Sigmoid colon (tissue), 6 donors: ENCODE measurements at regions not wholly inside any gene's neighbourhood (a gene's known extent, or its start where the extent isn't known, plus 50 kb on each side); places are given as distances from the start of the nearest gene placed in this dataset.

Experiments used
- DNase-seq: peaks from one replicate; pipeline ENCODE4 v3.0.0-alpha.2; 2019
- H3K27ac ChIP-seq, 4 donors: fragments of 200-600 bp; sonication (generic); one replicate each; pipeline ENCODE4 v1.5.1; 2016 to 2019; ENCODE audit warnings: mild to moderate bottlenecking in 1 of 4
- H3K27me3 ChIP-seq, 3 donors: fragments of 200-600 bp; sonication (generic); one replicate each; pipeline ENCODE4 v1.5.1; 2019; ENCODE audit warnings: mild to moderate bottlenecking in 1 of 3
- H3K36me3 ChIP-seq, 4 donors: fragments of 200-600 bp; sonication (generic); one replicate each; pipeline ENCODE4 v1.5.1; 2016 to 2019
- H3K4me1 ChIP-seq, 4 donors: fragments of 200-600 bp; sonication (generic); one replicate each; pipeline ENCODE4 v1.5.1; 2017 to 2019
- H3K4me3 ChIP-seq, 4 donors: fragments of 200-600 bp; sonication (generic); one replicate each; pipeline ENCODE4 v1.5.1; 2017 to 2019; ENCODE audit warnings: mild to moderate bottlenecking in 2 of 4, moderate library complexity in 1 of 4
- H3K9me3 ChIP-seq, 4 donors: fragments of 200-600 bp in 3 of 4; sonication (generic) in 3 of 4; one replicate each; pipeline versions ENCODE4 v1.5.1 to v1.6.1; 2013 to 2019
- EP300 ChIP-seq, 4 donors: sonication (generic); formaldehyde crosslinking; IDR thresholded peaks; one replicate each; pipeline ENCODE4 v1.6.1; 2017; ENCODE audit warnings: antibody characterized with exemption in 4 of 4
- POLR2A ChIP-seq, 2 donors: fragments of 450-650 bp; IDR thresholded peaks; one replicate each; pipeline ENCODE4 v1.6.1; 2016; ENCODE audit warnings: antibody characterized with exemption in 2 of 2, mild to moderate bottlenecking in 2 of 2, moderate library complexity in 2 of 2
- POLR2AphosphoS5 ChIP-seq, 4 donors: sonication (generic); formaldehyde crosslinking; IDR thresholded peaks; one replicate each; pipeline ENCODE4 v1.6.1; 2017; ENCODE audit warnings: antibody characterized with exemption in 4 of 4
- WGBS, 2 donors: extraction: QIAGEN DNeasy Blood & Tissue Kit; methylation state at CpG; one replicate each; pipeline ENCODE4 v1.1.7; 2013; 5-methylcytosine and 5-hydroxymethylcytosine counted together
- intact Hi-C: fragments of 100-400 bp; cut with DNase I; formaldehyde crosslinking; loops from one replicate; pipeline ENCODE4 v1.15.1; 2023
- TF ChIP-seq, protein P1 (sequence below), 4 experiments: fragments of 450-650 bp in 3 of 4; fragments of 200-600 bp in 1 of 4; IDR thresholded peaks; one replicate each; pipeline ENCODE4 v1.5.1; 2016 to 2019; ENCODE audit warnings: antibody characterized with exemption in 4 of 4, mild to moderate bottlenecking in 3 of 4, moderate library complexity in 2 of 4
- donor health status: healthy with polysubstance abuse.
- donor health status: healthy.

GRCh38 chr9:119955276-119955675 lies 586.0 kb upstream of the BRINP1 start:
- peak overlapping the region in 2 of 4 donors; percentile 22 to 54 for H3K27ac ChIP-seq
- H3K9me3 ChIP-seq, result no peaks in the 10 kb centered on the region
- TF ChIP-seq POLR2A (IDR thresholded peaks at IDR 0.05) (no peak), POLR2AphosphoS5 (IDR thresholded peaks at IDR 0.05) (no peak), EP300 (IDR thresholded peaks at IDR 0.05) (no peak)
- TF ChIP-seq, protein P1, sequence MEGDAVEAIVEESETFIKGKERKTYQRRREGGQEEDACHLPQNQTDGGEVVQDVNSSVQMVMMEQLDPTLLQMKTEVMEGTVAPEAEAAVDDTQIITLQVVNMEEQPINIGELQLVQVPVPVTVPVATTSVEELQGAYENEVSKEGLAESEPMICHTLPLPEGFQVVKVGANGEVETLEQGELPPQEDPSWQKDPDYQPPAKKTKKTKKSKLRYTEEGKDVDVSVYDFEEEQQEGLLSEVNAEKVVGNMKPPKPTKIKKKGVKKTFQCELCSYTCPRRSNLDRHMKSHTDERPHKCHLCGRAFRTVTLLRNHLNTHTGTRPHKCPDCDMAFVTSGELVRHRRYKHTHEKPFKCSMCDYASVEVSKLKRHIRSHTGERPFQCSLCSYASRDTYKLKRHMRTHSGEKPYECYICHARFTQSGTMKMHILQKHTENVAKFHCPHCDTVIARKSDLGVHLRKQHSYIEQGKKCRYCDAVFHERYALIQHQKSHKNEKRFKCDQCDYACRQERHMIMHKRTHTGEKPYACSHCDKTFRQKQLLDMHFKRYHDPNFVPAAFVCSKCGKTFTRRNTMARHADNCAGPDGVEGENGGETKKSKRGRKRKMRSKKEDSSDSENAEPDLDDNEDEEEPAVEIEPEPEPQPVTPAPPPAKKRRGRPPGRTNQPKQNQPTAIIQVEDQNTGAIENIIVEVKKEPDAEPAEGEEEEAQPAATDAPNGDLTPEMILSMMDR (IDR thresholded peaks at IDR 0.05), result no peak
- peaks cover 0 to 36% (median 21%) of the 10 kb centered on the region in 4 donors for H3K4me1 ChIP-seq
- no peaks in the 10 kb centered on the region for H3K27me3 ChIP-seq
- no peak for DNase-seq
- intact Hi-C loops, result no loop called here
- no peaks in the 10 kb centered on the region for H3K36me3 ChIP-seq
- no peak overlapping the region for H3K4me3 ChIP-seq
- 37 to 55% methylated on average over 3 of the region's 3 CpGs for WGBS, 2 donors

DNA sequence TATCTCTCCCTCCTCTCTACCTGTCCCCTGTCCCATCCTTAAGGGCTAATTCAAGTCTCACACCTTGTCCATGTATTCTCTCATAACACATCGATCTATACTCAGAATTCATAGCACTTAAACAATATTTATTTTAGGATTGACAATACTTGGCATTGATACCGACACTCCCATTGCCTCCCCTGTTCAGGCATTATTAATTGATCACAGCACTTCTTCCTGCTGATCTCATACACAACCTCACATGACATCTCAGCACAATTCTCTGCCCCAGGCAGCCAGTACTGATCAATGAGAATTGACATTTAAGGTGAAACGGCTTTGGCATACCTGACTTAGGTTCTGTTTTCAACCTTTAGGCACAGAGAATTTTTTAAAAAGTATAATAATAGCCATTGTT lies 582.4 kb upstream of the BRINP1 start:
- DNase-seq, result no peak
- WGBS, 2 donors, result 57 to 77% methylated on average over 3 of the region's 3 CpGs
- Histone ChIP-seq H3K27me3 (no peaks in the 10 kb centered on the region), H3K9me3 (no peaks in the 10 kb centered on the region), H3K4me3 (no peak overlapping the region), H3K4me1 (peaks cover 0 to 29% (median 15%) of the 10 kb centered on the region in 4 donors), H3K36me3 (no peaks in the 10 kb centered on the region), H3K27ac (peak overlapping the region in 1 of 4 donors; percentile 1)
- intact Hi-C loops, result no loop called here
- TF ChIP-seq POLR2AphosphoS5 (IDR thresholded peaks at IDR 0.05), result no peak
- TF ChIP-seq EP300 (IDR thresholded peaks at IDR 0.05), result no peak

DNA sequence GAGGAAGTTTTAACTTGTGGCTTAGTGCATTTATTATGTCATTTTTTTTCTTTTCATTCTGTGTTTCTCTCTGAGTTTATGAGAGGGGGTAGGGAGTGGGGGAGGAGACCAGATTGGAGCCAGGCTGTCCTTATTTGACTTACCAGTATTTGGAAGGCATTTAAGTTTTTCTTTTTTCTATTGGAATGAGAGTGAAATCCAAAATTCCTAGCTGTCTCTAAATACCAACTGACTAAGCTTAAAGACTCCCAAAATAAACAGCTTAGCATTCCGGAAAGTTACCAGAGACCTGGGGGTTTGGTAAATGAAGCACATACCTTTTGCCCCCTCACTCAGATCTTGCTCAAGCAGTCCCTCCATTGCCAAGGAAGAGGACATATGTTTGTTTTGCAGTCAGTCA lies 581.9 kb upstream of the BRINP1 start:
- Histone ChIP-seq H3K36me3 (no peaks in the 10 kb centered on the region), H3K4me1 (peaks cover 0 to 24% (median 11%) of the 10 kb centered on the region in 4 donors), H3K27ac (peak overlapping the region in 1 of 4 donors; percentile 1), H3K4me3 (no peak overlapping the region), H3K9me3 (no peaks in the 10 kb centered on the region), H3K27me3 (no peaks in the 10 kb centered on the region)
- no peak for DNase-seq
- TF ChIP-seq POLR2A (IDR thresholded peaks at IDR 0.05), result no peak
- no peak for TF ChIP-seq EP300 (IDR thresholded peaks at IDR 0.05)
- TF ChIP-seq, protein P1 (IDR thresholded peaks at IDR 0.05), result no peak
- TF ChIP-seq POLR2AphosphoS5 (IDR thresholded peaks at IDR 0.05), result no peak
- intact Hi-C loops, result no loop called here
- 36 to 63% methylated on average over 1 of the region's 1 CpG for whole genome bisulfite sequencing, 2 donors

DNA sequence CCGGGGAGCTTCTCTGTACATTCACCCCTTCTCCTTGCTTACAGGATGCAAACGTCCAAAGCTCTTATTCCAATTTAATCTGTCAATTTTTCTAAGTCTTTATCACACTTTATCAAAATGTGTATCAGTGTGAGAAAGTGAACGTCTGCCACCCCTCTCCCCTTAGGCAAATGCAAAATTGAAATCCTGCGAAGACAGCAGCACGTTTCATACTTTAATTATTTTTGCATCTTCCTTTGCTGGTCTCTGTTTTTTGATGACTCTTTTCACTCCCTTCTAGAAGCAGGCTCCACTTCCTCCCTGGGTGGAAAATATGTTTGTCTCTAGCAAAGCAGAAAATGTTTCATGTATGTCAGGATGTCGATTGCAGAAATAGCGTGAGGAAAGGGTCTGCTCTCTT lies 576.5 kb upstream of the BRINP1 start:
- H3K9me3 ChIP-seq, result no peaks in the 10 kb centered on the region
- no peaks in the 10 kb centered on the region for H3K27me3 ChIP-seq
- no peaks in the 10 kb centered on the region for H3K36me3 ChIP-seq
- H3K4me1 ChIP-seq, result peaks cover 0 to 3% (median under 1%) of the 10 kb centered on the region in 4 donors
- no peak for DNase-seq
- WGBS, 2 donors, result 76 to 79% methylated on average over 7 of the region's 7 CpGs
- TF ChIP-seq POLR2AphosphoS5 (IDR thresholded peaks at IDR 0.05), result no peak
- TF ChIP-seq POLR2A (IDR thresholded peaks at IDR 0.05), result no peak
- no peak for TF ChIP-seq EP300 (IDR thresholded peaks at IDR 0.05)
- TF ChIP-seq, protein P1 (IDR thresholded peaks at IDR 0.05), result no peak
- no peak overlapping the region for H3K4me3 ChIP-seq
- intact Hi-C loops, result no loop called here
- H3K27ac ChIP-seq, result no peak overlapping the region

DNA sequence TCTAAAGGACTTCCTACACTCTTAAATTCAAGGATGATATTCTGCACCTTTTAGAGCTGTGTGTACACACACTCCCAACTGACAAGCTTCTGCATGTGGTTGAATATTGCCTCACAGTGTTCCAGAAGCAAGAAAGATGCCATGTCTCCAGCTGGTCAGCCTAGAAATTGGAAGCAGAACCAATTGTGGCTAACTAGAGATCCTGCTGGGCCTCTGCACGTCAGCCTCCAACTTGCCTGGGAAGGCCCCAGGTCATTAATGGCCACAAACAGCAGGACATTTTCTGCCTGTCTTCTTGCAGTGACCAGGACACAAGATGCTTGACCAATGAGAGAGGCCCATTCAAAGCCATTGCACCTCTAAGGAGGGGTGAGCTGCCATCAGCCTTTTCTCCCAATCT lies 571.9 kb upstream of the BRINP1 start:
- no peaks in the 10 kb centered on the region for H3K9me3 ChIP-seq
- H3K27me3 ChIP-seq, result no peaks in the 10 kb centered on the region
- TF ChIP-seq POLR2A (IDR thresholded peaks at IDR 0.05), result no peak
- TF ChIP-seq, protein P1 (IDR thresholded peaks at IDR 0.05), result no peak
- TF ChIP-seq POLR2AphosphoS5 (IDR thresholded peaks at IDR 0.05), result no peak
- H3K4me3 ChIP-seq, result no peak overlapping the region
- intact Hi-C loops, result no loop called here
- no peaks in the 10 kb centered on the region for H3K4me1 ChIP-seq
- no peak overlapping the region for H3K27ac ChIP-seq
- H3K36me3 ChIP-seq, result no peaks in the 10 kb centered on the region
- 52 to 80% methylated on average over 1 of the region's 1 CpG for WGBS, 2 donors
- no peak for DNase-seq
